ENCODE measurements at regions not wholly inside any gene's neighbourhood (a gene's known extent, or its start where the extent isn't known, plus 50 kb on each side); places are given as distances from the start of the nearest gene placed in this dataset.

- Histone ChIP-seq H3K27me3 (ENCODE audit: insufficient read depth, low read length) (no peaks in the 10 kb centered on the region), H3K4me3 (ENCODE audit: low read length) (no peak overlapping the region), H3K4me1 (ENCODE audit: insufficient read depth, low read length) (no peaks in the 10 kb centered on the region), H3K9me3 (ENCODE audit: low read depth, low read length) (no peaks in the 10 kb centered on the region)
Observed at GRCh38 chr14:53570411-53571387, 385.9 kb downstream of the BMP4 start.

GRCh38 chr14:53569446-53569845, 387.2 kb downstream of the BMP4 start:
- Histone ChIP-seq H3K4me1 (ENCODE audit: insufficient read depth, low read length) (no peaks in the 10 kb centered on the region), H3K4me3 (ENCODE audit: low read length) (no peak overlapping the region), H3K9me3 (ENCODE audit: low read depth, low read length) (no peaks in the 10 kb centered on the region), H3K27me3 (ENCODE audit: insufficient read depth, low read length) (no peaks in the 10 kb centered on the region)

GRCh38 chr14:53567236-53567780, 389.3 kb downstream of the BMP4 start:
- Histone ChIP-seq H3K9me3 (ENCODE audit: low read depth, low read length) (peaks cover 6% of the 10 kb centered on the region), H3K4me3 (ENCODE audit: low read length) (no peak overlapping the region), H3K4me1 (ENCODE audit: insufficient read depth, low read length) (no peaks in the 10 kb centered on the region), H3K27me3 (ENCODE audit: insufficient read depth, low read length) (no peaks in the 10 kb centered on the region)

GRCh38 chr14:53564870-53565269, 391.8 kb downstream of the BMP4 start:
- H3K4me1 ChIP-seq (ENCODE audit: insufficient read depth, low read length), result no peaks in the 10 kb centered on the region
- H3K9me3 ChIP-seq (ENCODE audit: low read depth, low read length), result peaks cover 6% of the 10 kb centered on the region
- H3K27me3 ChIP-seq (ENCODE audit: insufficient read depth, low read length), result no peaks in the 10 kb centered on the region
- H3K4me3 ChIP-seq (ENCODE audit: low read length), result no peak overlapping the region

- peaks cover 6% of the 10 kb centered on the region for H3K9me3 ChIP-seq (ENCODE audit: low read depth, low read length)
- no peaks in the 10 kb centered on the region for H3K27me3 ChIP-seq (ENCODE audit: insufficient read depth, low read length)
- H3K4me3 ChIP-seq (ENCODE audit: low read length), result no peak overlapping the region
- no peaks in the 10 kb centered on the region for H3K4me1 ChIP-seq (ENCODE audit: insufficient read depth, low read length)
Observed at GRCh38 chr14:53563628-53564027, 393.0 kb downstream of the BMP4 start.

- Histone ChIP-seq H3K27me3 (ENCODE audit: insufficient read depth, low read length) (no peaks in the 10 kb centered on the region), H3K9me3 (ENCODE audit: low read depth, low read length) (no peaks in the 10 kb centered on the region), H3K4me3 (ENCODE audit: low read length) (no peak overlapping the region), H3K4me1 (ENCODE audit: insufficient read depth, low read length) (no peaks in the 10 kb centered on the region)
Observed at GRCh38 chr14:53553221-53553620, 400.1 kb upstream of the DDHD1 start.

- Histone ChIP-seq H3K27me3 (ENCODE audit: insufficient read depth, low read length) (no peaks in the 10 kb centered on the region), H3K4me3 (ENCODE audit: low read length) (no peak overlapping the region), H3K9me3 (ENCODE audit: low read depth, low read length) (no peaks in the 10 kb centered on the region), H3K4me1 (ENCODE audit: insufficient read depth, low read length) (no peaks in the 10 kb centered on the region)
Observed at GRCh38 chr14:53551862-53552261, 398.7 kb upstream of the DDHD1 start.

GRCh38 chr14:53550776-53551175, 397.7 kb upstream of the DDHD1 start:
- Histone ChIP-seq H3K27me3 (ENCODE audit: insufficient read depth, low read length) (no peaks in the 10 kb centered on the region), H3K4me1 (ENCODE audit: insufficient read depth, low read length) (no peaks in the 10 kb centered on the region), H3K9me3 (ENCODE audit: low read depth, low read length) (no peaks in the 10 kb centered on the region), H3K4me3 (ENCODE audit: low read length) (no peak overlapping the region)

GRCh38 chr14:53549956-53550355, 396.8 kb upstream of the DDHD1 start:
- Histone ChIP-seq H3K4me1 (ENCODE audit: insufficient read depth, low read length) (no peaks in the 10 kb centered on the region), H3K27me3 (ENCODE audit: insufficient read depth, low read length) (no peaks in the 10 kb centered on the region), H3K4me3 (ENCODE audit: low read length) (no peak overlapping the region), H3K9me3 (ENCODE audit: low read depth, low read length) (no peaks in the 10 kb centered on the region)

- Histone ChIP-seq H3K9me3 (ENCODE audit: low read depth, low read length) (no peaks in the 10 kb centered on the region), H3K4me1 (ENCODE audit: insufficient read depth, low read length) (no peaks in the 10 kb centered on the region), H3K27me3 (ENCODE audit: insufficient read depth, low read length) (no peaks in the 10 kb centered on the region), H3K4me3 (ENCODE audit: low read length) (no peak overlapping the region)
Observed at GRCh38 chr14:53547593-53547992, 394.5 kb upstream of the DDHD1 start.

- Histone ChIP-seq H3K9me3 (ENCODE audit: low read depth, low read length) (no peaks in the 10 kb centered on the region), H3K4me1 (ENCODE audit: insufficient read depth, low read length) (no peaks in the 10 kb centered on the region), H3K4me3 (ENCODE audit: low read length) (no peak overlapping the region), H3K27me3 (ENCODE audit: insufficient read depth, low read length) (no peaks in the 10 kb centered on the region)
Observed at GRCh38 chr14:53545217-53545616, 392.1 kb upstream of the DDHD1 start.

- Histone ChIP-seq H3K27me3 (ENCODE audit: insufficient read depth, low read length) (no peaks in the 10 kb centered on the region), H3K4me1 (ENCODE audit: insufficient read depth, low read length) (no peaks in the 10 kb centered on the region), H3K4me3 (ENCODE audit: low read length) (no peak overlapping the region), H3K9me3 (ENCODE audit: low read depth, low read length) (no peaks in the 10 kb centered on the region)
Observed at GRCh38 chr14:53542732-53543131, 389.6 kb upstream of the DDHD1 start.

- Histone ChIP-seq H3K4me3 (ENCODE audit: low read length) (no peak overlapping the region), H3K27me3 (ENCODE audit: insufficient read depth, low read length) (no peaks in the 10 kb centered on the region), H3K4me1 (ENCODE audit: insufficient read depth, low read length) (no peaks in the 10 kb centered on the region), H3K9me3 (ENCODE audit: low read depth, low read length) (no peaks in the 10 kb centered on the region)
Observed at GRCh38 chr14:53541411-53541810, 388.3 kb upstream of the DDHD1 start.

GRCh38 chr14:53539489-53540126, 386.5 kb upstream of the DDHD1 start:
- Histone ChIP-seq H3K27me3 (ENCODE audit: insufficient read depth, low read length) (no peaks in the 10 kb centered on the region), H3K4me1 (ENCODE audit: insufficient read depth, low read length) (no peaks in the 10 kb centered on the region), H3K4me3 (ENCODE audit: low read length) (no peak overlapping the region), H3K9me3 (ENCODE audit: low read depth, low read length) (no peaks in the 10 kb centered on the region)

GRCh38 chr14:53538316-53538881, 385.3 kb upstream of the DDHD1 start:
- H3K4me1 ChIP-seq (ENCODE audit: insufficient read depth, low read length), result no peaks in the 10 kb centered on the region
- H3K4me3 ChIP-seq (ENCODE audit: low read length), result no peak overlapping the region
- no peaks in the 10 kb centered on the region for H3K27me3 ChIP-seq (ENCODE audit: insufficient read depth, low read length)
- H3K9me3 ChIP-seq (ENCODE audit: low read depth, low read length), result no peaks in the 10 kb centered on the region

Data from mononuclear cell (primary cell).